Ascending aorta (tissue), 2 donors: ENCODE measurements at regions not wholly inside any gene's neighbourhood (a gene's known extent, or its start where the extent isn't known, plus 50 kb on each side); places are given as distances from the start of the nearest gene placed in this dataset.

Source experiments
- DNase-seq, 2 donors: peaks; one replicate each; pipeline ENCODE4 v3.0.0-alpha.2; 2019; ENCODE audit warnings: low spot score in 2 of 2
- H3K27ac ChIP-seq, 2 donors: fragments of 200-600 bp; sonication (generic); one replicate each; pipeline ENCODE4 v1.5.1; 2016 to 2017; ENCODE audit warnings: mild to moderate bottlenecking in 1 of 2
- H3K27me3 ChIP-seq: fragments of 200-600 bp; sonication (generic); one replicate; pipeline ENCODE4 v1.5.1; 2017
- H3K36me3 ChIP-seq, 2 donors: fragments of 200-600 bp; sonication (generic); one replicate each; pipeline ENCODE4 v1.5.1; 2016
- H3K4me1 ChIP-seq, 2 donors: fragments of 200-600 bp; sonication (generic); one replicate each; pipeline ENCODE4 v1.5.1; 2016 to 2017; ENCODE audit warnings: mild to moderate bottlenecking in 1 of 2
- H3K4me3 ChIP-seq, 2 donors: fragments of 200-600 bp; sonication (generic); one replicate each; pipeline ENCODE4 v1.5.1; 2016 to 2017; ENCODE audit warnings: mild to moderate bottlenecking in 1 of 2
- H3K9me3 ChIP-seq, 2 donors: fragments of 200-600 bp; sonication (generic); one replicate each; pipeline ENCODE4 v1.5.1; 2016
- CTCF ChIP-seq, 3 experiments: fragments of 200-600 bp in 2 of 3; fragments of 450-650 bp in 1 of 3; sonication (generic) in 2 of 3; IDR thresholded peaks; one replicate each; pipeline ENCODE4 v1.5.1; 2016 to 2019; ENCODE audit warnings: antibody characterized with exemption in 3 of 3, mild to moderate bottlenecking in 1 of 3, moderate library complexity in 1 of 3
- intact Hi-C: fragments of 100-400 bp; cut with DNase I; formaldehyde crosslinking; loops from one replicate; pipeline ENCODE4 v1.15.1; 2023

GRCh38 chr18:67269206-67269605, 247.3 kb downstream of the DSEL start:
- H3K4me3 ChIP-seq, result no peak overlapping the region
- no peaks in the 10 kb centered on the region for H3K36me3 ChIP-seq
- no peak for DNase-seq
- H3K9me3 ChIP-seq, result no peaks in the 10 kb centered on the region
- H3K4me1 ChIP-seq, result peaks cover 0 to 19% of the 10 kb centered on the region in 2 donors
- H3K27me3 ChIP-seq, result no peaks in the 10 kb centered on the region
- no peak for TF ChIP-seq CTCF (IDR thresholded peaks at IDR 0.05)
- intact Hi-C loops, result no loop called here
- no peak overlapping the region for H3K27ac ChIP-seq

- no peak overlapping the region for H3K27ac ChIP-seq
- no peak overlapping the region for H3K4me3 ChIP-seq
- intact Hi-C loops, result no loop called here
- H3K9me3 ChIP-seq, result no peaks in the 10 kb centered on the region
- TF ChIP-seq CTCF (IDR thresholded peaks at IDR 0.05), result no peak
- H3K36me3 ChIP-seq, result no peaks in the 10 kb centered on the region
- peaks cover 0 to 20% of the 10 kb centered on the region in 2 donors for H3K4me1 ChIP-seq
- no peaks in the 10 kb centered on the region for H3K27me3 ChIP-seq
- DNase-seq, result no peak
Observed at GRCh38 chr18:67268530-67268929, 248.0 kb downstream of the DSEL start.

GRCh38 chr18:67266246-67267237, 250.0 kb downstream of the DSEL start:
- TF ChIP-seq CTCF (IDR thresholded peaks at IDR 0.05), result no peak

GRCh38 chr18:67265464-67266245, 250.9 kb downstream of the DSEL start:
- intact Hi-C loops, result loop anchor here (2.0 kb wide), 2 partner anchors 95 to 251 kb away; partner anchors contain the start of gene DSEL
- Histone ChIP-seq H3K27ac (peak overlapping the region; percentile 74 to 79), H3K9me3 (no peaks in the 10 kb centered on the region), H3K4me1 (peaks cover 0 to 20% of the 10 kb centered on the region in 2 donors), H3K27me3 (no peaks in the 10 kb centered on the region), H3K4me3 (no peak overlapping the region), H3K36me3 (no peaks in the 10 kb centered on the region)
- DNase-seq, result no peak
- no peak for TF ChIP-seq CTCF (IDR thresholded peaks at IDR 0.05)

More at GRCh38 chr18:67266246-67267237, 250.0 kb downstream of the DSEL start:
- Histone ChIP-seq H3K4me1 (peaks cover 0 to 20% of the 10 kb centered on the region in 2 donors), H3K4me3 (no peak overlapping the region), H3K36me3 (no peaks in the 10 kb centered on the region), H3K9me3 (no peaks in the 10 kb centered on the region), H3K27me3 (no peaks in the 10 kb centered on the region), H3K27ac (peak overlapping the region; percentile 74 to 79)
- DNase-seq, result no peak
- intact Hi-C loops, result loop anchor here (2.0 kb wide), 2 partner anchors 94 to 250 kb away; partner anchors contain the start of gene DSEL

GRCh38 chr18:67261931-67262552, 254.5 kb downstream of the DSEL start:
- H3K9me3 ChIP-seq, result no peaks in the 10 kb centered on the region
- H3K27ac ChIP-seq, result no peak overlapping the region
- H3K4me3 ChIP-seq, result no peak overlapping the region
- TF ChIP-seq CTCF (IDR thresholded peaks at IDR 0.05), result no peak
- no peak for DNase-seq
- H3K27me3 ChIP-seq, result no peaks in the 10 kb centered on the region
- intact Hi-C loops, result no loop called here
- H3K36me3 ChIP-seq, result no peaks in the 10 kb centered on the region
- peaks cover 0 to 20% of the 10 kb centered on the region in 2 donors for H3K4me1 ChIP-seq
